ENCODE measurements at regions not wholly inside any gene's neighbourhood (a gene's known extent, or its start where the extent isn't known, plus 50 kb on each side); places are given as distances from the start of the nearest gene placed in this dataset.
A peak's percentile ranks its signal among the peaks of the same experiment; 100 is the strongest.

- intact Hi-C loops (cut with DNase I; ENCODE audit: low total_unique reads), result no loop called here
- no peaks in the 10 kb centered on the region for H3K4me1 ChIP-seq
- no peaks in the 10 kb centered on the region for H3K36me3 ChIP-seq
- H3K9me3 ChIP-seq, result no peaks in the 10 kb centered on the region
- H3K27me3 ChIP-seq (replicated peaks in 1 of 7), result peaks cover 0 to 35% (median 8%) of the 10 kb centered on the region in 7 donors
- H3K27ac ChIP-seq, result no peak overlapping the region
- peak; percentile 20 for DNase-seq
- TF ChIP-seq, protein P1, sequence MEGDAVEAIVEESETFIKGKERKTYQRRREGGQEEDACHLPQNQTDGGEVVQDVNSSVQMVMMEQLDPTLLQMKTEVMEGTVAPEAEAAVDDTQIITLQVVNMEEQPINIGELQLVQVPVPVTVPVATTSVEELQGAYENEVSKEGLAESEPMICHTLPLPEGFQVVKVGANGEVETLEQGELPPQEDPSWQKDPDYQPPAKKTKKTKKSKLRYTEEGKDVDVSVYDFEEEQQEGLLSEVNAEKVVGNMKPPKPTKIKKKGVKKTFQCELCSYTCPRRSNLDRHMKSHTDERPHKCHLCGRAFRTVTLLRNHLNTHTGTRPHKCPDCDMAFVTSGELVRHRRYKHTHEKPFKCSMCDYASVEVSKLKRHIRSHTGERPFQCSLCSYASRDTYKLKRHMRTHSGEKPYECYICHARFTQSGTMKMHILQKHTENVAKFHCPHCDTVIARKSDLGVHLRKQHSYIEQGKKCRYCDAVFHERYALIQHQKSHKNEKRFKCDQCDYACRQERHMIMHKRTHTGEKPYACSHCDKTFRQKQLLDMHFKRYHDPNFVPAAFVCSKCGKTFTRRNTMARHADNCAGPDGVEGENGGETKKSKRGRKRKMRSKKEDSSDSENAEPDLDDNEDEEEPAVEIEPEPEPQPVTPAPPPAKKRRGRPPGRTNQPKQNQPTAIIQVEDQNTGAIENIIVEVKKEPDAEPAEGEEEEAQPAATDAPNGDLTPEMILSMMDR (IDR thresholded peaks at IDR 0.05 in 8 of 11, conservative IDR thresholded peaks at IDR 0.05 in 3 of 11), result no peak
- no peak for TF ChIP-seq POLR2AphosphoS5 (IDR thresholded peaks at IDR 0.05)
- TF ChIP-seq POLR2A (IDR thresholded peaks at IDR 0.05), result no peak
- WGBS, 5 donors, result 58 to 86% (median 70%) methylated on average over 1 of the region's 1 CpG
- no peak overlapping the region for H3K4me3 ChIP-seq
Observed at GRCh38 chrX:69307029-69307428, 141.8 kb upstream of the PJA1 start.

DNA sequence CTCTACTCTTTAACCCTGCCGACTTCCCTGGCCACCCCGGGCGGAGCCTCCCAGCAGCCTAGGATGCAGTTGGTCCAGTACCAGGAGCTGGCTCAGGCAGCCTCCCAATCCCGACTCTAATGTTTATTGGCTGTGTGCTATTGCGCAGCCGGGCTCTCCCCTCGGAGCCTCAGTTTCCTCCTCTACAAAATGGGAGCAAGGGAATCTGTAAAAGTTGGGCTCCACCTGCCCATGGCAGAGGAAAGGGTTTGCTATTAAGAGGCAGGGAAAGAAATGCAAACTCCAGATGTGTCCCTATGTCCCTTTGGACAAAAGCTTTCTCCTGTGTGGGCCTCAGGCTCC lies 140.8 kb upstream of the PJA1 start:
- Histone ChIP-seq H3K4me1 (no peaks in the 10 kb centered on the region), H3K27me3 (replicated peaks in 1 of 7) (peaks cover 2 to 38% (median 8%) of the 10 kb centered on the region in 7 donors), H3K4me3 (no peak overlapping the region), H3K9me3 (no peaks in the 10 kb centered on the region), H3K36me3 (no peaks in the 10 kb centered on the region), H3K27ac (no peak overlapping the region)
- peak; percentile 54 for DNase-seq
- intact Hi-C loops (cut with DNase I; ENCODE audit: low total_unique reads), result no loop called here
- TF ChIP-seq POLR2A (IDR thresholded peaks at IDR 0.05), result no peak
- TF ChIP-seq POLR2AphosphoS5 (IDR thresholded peaks at IDR 0.05), result no peak
- TF ChIP-seq, protein P1 (IDR thresholded peaks at IDR 0.05 in 8 of 11, conservative IDR thresholded peaks at IDR 0.05 in 3 of 11), result no peak
- 20 to 75% (median 64%) methylated on average over 3 to 7 of the region's 7 CpGs for WGBS, 5 donors

GRCh38 chrX:69305333-69306062 lies 140.2 kb upstream of the PJA1 start:
- TF ChIP-seq, protein P1 (IDR thresholded peaks at IDR 0.05 in 8 of 11, conservative IDR thresholded peaks at IDR 0.05 in 3 of 11), result no peak
- TF ChIP-seq POLR2A (IDR thresholded peaks at IDR 0.05) (no peak), POLR2AphosphoS5 (IDR thresholded peaks at IDR 0.05) (no peak)
- Histone ChIP-seq H3K4me1 (no peaks in the 10 kb centered on the region), H3K27me3 (replicated peaks in 1 of 7) (peaks cover 2 to 38% (median 8%) of the 10 kb centered on the region in 7 donors), H3K4me3 (no peak overlapping the region), H3K9me3 (no peaks in the 10 kb centered on the region), H3K36me3 (no peaks in the 10 kb centered on the region), H3K27ac (no peak overlapping the region)
- 17 to 50% (median 20%) methylated on average over 32 to 39 of the region's 39 CpGs for WGBS, 5 donors
- DNase-seq, result peak; percentile 44
- intact Hi-C loops (cut with DNase I; ENCODE audit: low total_unique reads), result no loop called here

DNA sequence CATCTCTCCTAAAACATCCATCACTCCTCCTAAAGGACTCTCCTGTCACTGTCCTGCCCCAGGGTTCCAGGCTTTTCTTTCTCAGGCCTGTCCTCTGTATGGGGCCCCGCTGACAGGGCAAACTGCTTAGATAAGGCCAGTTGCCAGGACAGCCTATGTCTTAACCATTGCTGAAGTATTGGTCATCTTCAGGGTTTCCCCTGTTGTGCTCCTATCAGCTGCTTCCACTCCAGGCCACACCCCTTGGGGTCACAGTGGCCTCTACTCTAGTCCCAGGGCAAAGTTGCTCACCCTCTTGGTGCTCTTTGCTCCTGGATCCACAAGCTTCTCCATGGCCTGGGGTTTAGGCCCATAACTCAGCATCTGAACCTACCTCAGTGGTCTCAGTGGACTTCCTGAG lies 138.0 kb upstream of the PJA1 start:
- H3K36me3 ChIP-seq, result no peaks in the 10 kb centered on the region
- no peaks in the 10 kb centered on the region for H3K9me3 ChIP-seq
- DNase-seq, result peak; percentile 38
- H3K4me1 ChIP-seq, result no peaks in the 10 kb centered on the region
- WGBS, 5 donors, result 59 to 100% (median 80%) methylated on average over 1 of the region's 1 CpG
- H3K27me3 ChIP-seq (replicated peaks in 1 of 7), result peaks cover 2 to 38% (median 8%) of the 10 kb centered on the region in 7 donors
- no peak overlapping the region for H3K4me3 ChIP-seq
- TF ChIP-seq POLR2A (IDR thresholded peaks at IDR 0.05), result no peak
- TF ChIP-seq POLR2AphosphoS5 (IDR thresholded peaks at IDR 0.05), result no peak
- TF ChIP-seq, protein P1 (IDR thresholded peaks at IDR 0.05 in 8 of 11, conservative IDR thresholded peaks at IDR 0.05 in 3 of 11), result no peak
- intact Hi-C loops (cut with DNase I; ENCODE audit: low total_unique reads), result no loop called here
- no peak overlapping the region for H3K27ac ChIP-seq
